ENCODE measurements at regions not wholly inside any gene's neighbourhood (a gene's known extent, or its start where the extent isn't known, plus 50 kb on each side); places are given as distances from the start of the nearest gene placed in this dataset.

DNA sequence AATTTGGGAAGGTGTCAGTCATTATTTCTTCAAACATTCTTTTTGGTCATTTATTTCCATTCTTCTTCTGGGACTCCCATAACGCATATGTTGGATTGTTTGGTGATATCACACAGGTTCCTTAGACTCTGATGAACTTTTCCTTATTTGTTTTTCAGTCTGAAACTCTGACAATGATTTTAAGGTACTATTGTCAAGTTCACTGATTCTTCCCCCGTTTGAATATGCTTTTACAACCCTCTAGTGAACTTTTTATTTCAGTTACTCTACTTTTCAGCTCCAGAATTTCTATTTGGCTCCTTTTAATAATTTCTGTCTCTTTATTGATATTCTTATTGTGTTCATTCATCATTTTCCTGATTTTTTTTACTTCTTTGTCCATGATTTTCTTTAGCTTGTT lies 92.5 kb upstream of the RORB start:
- in situ Hi-C loops (cut with MboI; ENCODE audit: low sequenced_read_pairs): no loop called here

More for the DNA sequence above, 92.5 kb upstream of the RORB start:
- Histone ChIP-seq H3K4ac (ENCODE audit: low read depth, low read length) (no peak overlapping the region), H3K4me3 (ENCODE audit: insufficient read depth, low read depth, low read length) (no peak overlapping the region), H2AK5ac (ENCODE audit: low read depth, low read length) (no peak overlapping the region), H2BK20ac (ENCODE audit: low read depth, low read length) (no peak overlapping the region), H2BK15ac (ENCODE audit: low read depth, low read length) (no peak overlapping the region), H4K8ac (ENCODE audit: low read depth in 2 of 2, low read length in 2 of 2) (no peak overlapping the region), H2AK9ac (replicated peaks; ENCODE audit: low read depth, low read length, poor library complexity) (no peak overlapping the region), H4K5ac (ENCODE audit: low read depth, low read length) (no peak overlapping the region), H3K9ac (ENCODE audit: low read depth, low read length) (no peak overlapping the region), H3K14ac (replicated peaks; ENCODE audit: low read depth, low read length) (no peak overlapping the region), H3K23ac (ENCODE audit: low read depth, low read length) (no peak overlapping the region), H3K79me1 (ENCODE audit: low read depth in 1 of 2, low read length in 2 of 2) (no peaks in the 10 kb centered on the region), H3K36me3 (ENCODE audit: control insufficient read depth, insufficient read depth, low read length) (no peaks in the 10 kb centered on the region), H4K20me1 (ENCODE audit: insufficient read depth, low read length) (no peaks in the 10 kb centered on the region), H3K9me3 (ENCODE audit: control insufficient read depth, insufficient read depth, low read length) (peaks cover 5% of the 10 kb centered on the region; the same call in 1 of the 2 replicates), H3K27me3 (ENCODE audit: control insufficient read depth, insufficient read depth, low read length) (no peaks in the 10 kb centered on the region), H2AFZ (replicated peaks; ENCODE audit: low read length, poor library complexity) (no peak overlapping the region), H3K18ac (ENCODE audit: low read depth, low read length) (no peak overlapping the region), H3K4me1 (ENCODE audit: control insufficient read depth, insufficient read depth, low read length) (no peaks in the 10 kb centered on the region), H2BK5ac (ENCODE audit: low read depth, low read length, poor library complexity, severe bottlenecking) (no peak overlapping the region), H2BK120ac (ENCODE audit: low read depth, low read length) (no peak overlapping the region), H3K4me2 (ENCODE audit: low read depth, low read length) (no peak overlapping the region), H4K91ac (ENCODE audit: insufficient read depth, low read depth, low read length) (no peak overlapping the region), H3K27ac (ENCODE audit: insufficient read depth, low read length) (no peak overlapping the region), H3K56ac (ENCODE audit: extremely low read depth, insufficient read depth, low read length) (no peak overlapping the region), H3K9me1 (ENCODE audit: insufficient read depth, low read length) (no peaks in the 10 kb centered on the region)
- ChIA-PET CTCF (no interaction called here), POLR2A (ENCODE audit: unreplicated experiment) (no interaction called here)
- TF ChIP-seq POLR2A (IDR thresholded peaks at IDR 0.05; ENCODE audit: low read depth, low read length) (no peak), CEBPB (IDR thresholded peaks at IDR 0.05; ENCODE audit: low read depth, low read length) (no peak), SMC3 (IDR thresholded peaks at IDR 0.05; ENCODE audit: low read depth, low read length) (no peak), RAD21 (IDR thresholded peaks at IDR 0.05; ENCODE audit: low read length) (no peak), CHD1 (IDR thresholded peaks at IDR 0.05; ENCODE audit: low read depth, low read length) (no peak), FOS (IDR thresholded peaks at IDR 0.05; ENCODE audit: low read depth, low read length) (no peak), MAZ (IDR thresholded peaks at IDR 0.05; ENCODE audit: borderline replicate concordance, low read depth, low read length) (no peak), RCOR1 (IDR thresholded peaks at IDR 0.05; ENCODE audit: insufficient replicate concordance, low read length) (no peak), NFE2L2 (IDR thresholded peaks at IDR 0.05; ENCODE audit: low read depth, low read length) (no peak), MXI1 (IDR thresholded peaks at IDR 0.05; ENCODE audit: borderline replicate concordance, low read depth, low read length) (no peak), BHLHE40 (IDR thresholded peaks at IDR 0.05; ENCODE audit: low read depth, low read length) (no peak), RFX5 (IDR thresholded peaks at IDR 0.05; ENCODE audit: low read depth, low read length) (no peak)
- TF ChIP-seq, protein P1, sequence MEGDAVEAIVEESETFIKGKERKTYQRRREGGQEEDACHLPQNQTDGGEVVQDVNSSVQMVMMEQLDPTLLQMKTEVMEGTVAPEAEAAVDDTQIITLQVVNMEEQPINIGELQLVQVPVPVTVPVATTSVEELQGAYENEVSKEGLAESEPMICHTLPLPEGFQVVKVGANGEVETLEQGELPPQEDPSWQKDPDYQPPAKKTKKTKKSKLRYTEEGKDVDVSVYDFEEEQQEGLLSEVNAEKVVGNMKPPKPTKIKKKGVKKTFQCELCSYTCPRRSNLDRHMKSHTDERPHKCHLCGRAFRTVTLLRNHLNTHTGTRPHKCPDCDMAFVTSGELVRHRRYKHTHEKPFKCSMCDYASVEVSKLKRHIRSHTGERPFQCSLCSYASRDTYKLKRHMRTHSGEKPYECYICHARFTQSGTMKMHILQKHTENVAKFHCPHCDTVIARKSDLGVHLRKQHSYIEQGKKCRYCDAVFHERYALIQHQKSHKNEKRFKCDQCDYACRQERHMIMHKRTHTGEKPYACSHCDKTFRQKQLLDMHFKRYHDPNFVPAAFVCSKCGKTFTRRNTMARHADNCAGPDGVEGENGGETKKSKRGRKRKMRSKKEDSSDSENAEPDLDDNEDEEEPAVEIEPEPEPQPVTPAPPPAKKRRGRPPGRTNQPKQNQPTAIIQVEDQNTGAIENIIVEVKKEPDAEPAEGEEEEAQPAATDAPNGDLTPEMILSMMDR (conservative IDR thresholded peaks at IDR 0.05; ENCODE audit: low read depth, low read length): no peak
- TF ChIP-seq, protein P2, sequence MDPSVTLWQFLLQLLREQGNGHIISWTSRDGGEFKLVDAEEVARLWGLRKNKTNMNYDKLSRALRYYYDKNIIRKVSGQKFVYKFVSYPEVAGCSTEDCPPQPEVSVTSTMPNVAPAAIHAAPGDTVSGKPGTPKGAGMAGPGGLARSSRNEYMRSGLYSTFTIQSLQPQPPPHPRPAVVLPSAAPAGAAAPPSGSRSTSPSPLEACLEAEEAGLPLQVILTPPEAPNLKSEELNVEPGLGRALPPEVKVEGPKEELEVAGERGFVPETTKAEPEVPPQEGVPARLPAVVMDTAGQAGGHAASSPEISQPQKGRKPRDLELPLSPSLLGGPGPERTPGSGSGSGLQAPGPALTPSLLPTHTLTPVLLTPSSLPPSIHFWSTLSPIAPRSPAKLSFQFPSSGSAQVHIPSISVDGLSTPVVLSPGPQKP (IDR thresholded peaks at IDR 0.05; ENCODE audit: borderline replicate concordance, low read depth, low read length): no peak
- TF ChIP-seq, protein P3, sequence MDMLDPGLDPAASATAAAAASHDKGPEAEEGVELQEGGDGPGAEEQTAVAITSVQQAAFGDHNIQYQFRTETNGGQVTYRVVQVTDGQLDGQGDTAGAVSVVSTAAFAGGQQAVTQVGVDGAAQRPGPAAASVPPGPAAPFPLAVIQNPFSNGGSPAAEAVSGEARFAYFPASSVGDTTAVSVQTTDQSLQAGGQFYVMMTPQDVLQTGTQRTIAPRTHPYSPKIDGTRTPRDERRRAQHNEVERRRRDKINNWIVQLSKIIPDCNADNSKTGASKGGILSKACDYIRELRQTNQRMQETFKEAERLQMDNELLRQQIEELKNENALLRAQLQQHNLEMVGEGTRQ (IDR thresholded peaks at IDR 0.05; ENCODE audit: low read depth, low read length): no peak
- intact Hi-C loops (cut with micrococcal nuclease) (no loop called here), dilution Hi-C loops (cut with HindIII; ENCODE audit: low sequenced_read_pairs, unreplicated experiment) (no loop called here)
- WGBS, 2 experiments (ENCODE audit: extremely low coverage in 2 of 2, insufficient read length in 1 of 2): no CpG with 5 or more reads among the region's 2 CpGs
- BruUV-seq (replicated peaks): no TSS peak
- DNase-seq: no peak
- no peak for ATAC-seq (ENCODE audit: low read depth)

Data from IMR-90 (cell line).